Caco-2 (cell line): ENCODE measurements at regions not wholly inside any gene's neighbourhood (a gene's known extent, or its start where the extent isn't known, plus 50 kb on each side); places are given as distances from the start of the nearest gene placed in this dataset.
"Not testable (repeated sequence)": the region's sequence is repeated elsewhere in the genome, so short reads cannot be mapped to it uniquely, and the experiment has no call there.

Source experiments
- BruUV-seq: library from RNA; stranded (reverse); fragments of 400-500 nt; replicated peaks from 2 replicates; lab custom pipeline; 2021; lab: Mats Ljungman, UMichigan
- CTCF ChIA-PET: fragments of 300-600 bp; sonication (Branson Sonifier 250); formaldehyde crosslinking; loops from one replicate; lab custom pipeline; 2022; ENCODE audit warnings: antibody characterized with exemption; lab: Charles Lee
- POLR2A ChIA-PET: fragments of 300-600 bp; sonication (Branson Sonifier 250); formaldehyde crosslinking; loops from one replicate; lab custom pipeline; 2022; ENCODE audit warnings: antibody characterized with exemption; lab: Charles Lee
- DNase-seq, 2 experiments: peaks; one replicate each; pipeline versions ENCODE4 v3.0.0 to v3.0.0-alpha.2; 2020 to 2022
- H3K27me3 ChIP-seq: replicated peaks from 2 replicates; pipeline ENCODE4 v1.6.0; 2011; ENCODE audit warnings: low read length; ENCODE audit not compliant: control insufficient read depth, insufficient read depth
- H3K36me3 ChIP-seq: 2 replicates; pipeline ENCODE4 v1.5.1; 2011; ENCODE audit warnings: low read length; ENCODE audit not compliant: control insufficient read depth, insufficient read depth
- H3K4me1 ChIP-seq: fragments of 250-450 bp; sonication (Bioruptor Pico); 2 replicates; pipeline ENCODE4 v1.5.1; 2020; ENCODE audit warnings: mild to moderate bottlenecking
- H3K4me3 ChIP-seq: 2 replicates; pipeline ENCODE4 v1.5.1; 2011; ENCODE audit warnings: low read depth, mild to moderate bottlenecking, control low read depth, low read length
- H3K9me3 ChIP-seq: fragments of 250-450 bp; sonication (Bioruptor Pico); 2 replicates; pipeline ENCODE4 v1.5.1; 2020; ENCODE audit warnings: mild to moderate bottlenecking, moderate library complexity
- H3K27ac Mint-ChIP-seq: one replicate; pipeline ENCODE4 v1.8.0; 2022; ENCODE audit warnings: mixed read lengths; ENCODE audit not compliant: unreplicated experiment
- H3K27me3 Mint-ChIP-seq: one replicate; pipeline ENCODE4 v1.8.0; 2022; ENCODE audit warnings: mixed read lengths; ENCODE audit not compliant: insufficient read depth, unreplicated experiment
- H3K36me3 Mint-ChIP-seq: one replicate; pipeline ENCODE4 v1.8.0; 2022; ENCODE audit warnings: mild to moderate bottlenecking, mixed read lengths; ENCODE audit not compliant: insufficient read depth, unreplicated experiment
- H3K4me1 Mint-ChIP-seq: one replicate; pipeline ENCODE4 v1.8.0; 2022; ENCODE audit warnings: low read depth, mixed read lengths; ENCODE audit not compliant: unreplicated experiment
- H3K4me3 Mint-ChIP-seq: one replicate; pipeline ENCODE4 v1.8.0; 2022; ENCODE audit warnings: mild to moderate bottlenecking, moderate library complexity, mixed read lengths; ENCODE audit not compliant: unreplicated experiment
- H3K9me3 Mint-ChIP-seq: one replicate; pipeline ENCODE4 v1.8.0; 2022; ENCODE audit warnings: mixed read lengths; ENCODE audit not compliant: unreplicated experiment
- intact Hi-C: fragments of 100-400 bp; cut with micrococcal nuclease; formaldehyde crosslinking; loops from one replicate; pipeline ENCODE4 v1.10.0; 2022; ENCODE audit not compliant: unreplicated experiment
- TF ChIP-seq, protein P1 (sequence below), 2 experiments: fragments of 200-600 bp in 1 of 2; IDR thresholded peaks; 1 replicate in 1 of 2; 2 replicates in 1 of 2; pipeline versions ENCODE4 v1.5.1 to v1.8.0; 2011 to 2022; ENCODE audit warnings: antibody characterized with exemption in 1 of 2, control low read depth in 1 of 2, inconsistent platforms in 1 of 2, low read depth in 1 of 2, low read length in 1 of 2, mild to moderate bottlenecking in 1 of 2, moderate library complexity in 1 of 2; ENCODE audit not compliant: insufficient read depth in 1 of 2, severe bottlenecking in 1 of 2, unreplicated experiment in 1 of 2

DNA sequence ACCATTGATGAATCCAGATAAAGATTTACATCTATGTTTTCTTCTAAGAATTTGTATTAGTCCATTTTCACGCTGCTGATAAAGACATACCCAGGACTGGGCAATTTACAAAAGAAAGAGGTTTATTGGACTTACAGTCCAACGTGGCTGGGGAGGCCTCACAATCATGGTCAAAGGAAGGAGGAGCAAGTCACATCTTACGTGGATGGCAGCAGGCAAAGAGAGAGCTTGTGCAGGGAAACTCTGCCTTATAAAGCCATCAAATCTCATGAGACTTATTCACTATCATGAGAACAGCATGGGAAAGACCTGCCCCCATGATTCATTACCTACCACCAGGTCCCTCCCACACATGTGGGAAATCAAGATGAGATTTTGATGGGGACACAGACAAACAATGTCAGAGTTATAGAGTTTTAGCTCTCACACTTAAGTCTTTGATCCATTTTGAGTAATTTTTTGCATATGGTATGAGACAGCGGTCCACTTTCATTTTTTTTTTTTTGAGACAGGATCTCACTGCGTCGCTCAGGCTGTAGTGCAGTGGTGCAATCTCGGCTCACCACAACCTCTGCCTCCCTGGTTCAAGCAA is 53.5 kb upstream of the JADE2 start:
- H3K36me3 Mint-ChIP-seq, H3K9me3 Mint-ChIP-seq: not testable (repeated sequence)

DNA sequence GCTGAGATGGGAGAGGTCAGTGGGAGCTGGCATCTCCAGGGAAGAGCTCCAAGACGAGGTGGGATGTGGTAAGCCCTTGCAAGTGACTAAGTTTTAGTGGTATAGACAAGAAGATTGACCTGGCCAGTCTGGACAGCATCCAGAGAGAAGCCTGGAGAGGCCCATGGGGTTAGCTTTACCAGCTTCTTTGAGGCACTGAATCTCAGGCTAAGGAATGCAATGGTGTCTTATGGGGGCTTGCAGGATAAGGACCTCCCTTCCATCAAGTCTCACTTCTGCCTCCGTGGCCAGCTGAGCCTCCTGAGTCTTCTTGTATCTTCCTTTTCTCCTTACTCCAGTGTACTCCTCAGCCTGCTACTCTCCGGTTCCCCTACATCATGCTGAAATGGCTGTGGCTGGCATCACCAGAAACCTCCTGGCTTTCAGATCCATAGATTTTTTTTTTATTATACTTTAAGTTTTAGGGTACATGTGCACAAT is 56.5 kb upstream of the JADE2 start:
- POLR2A ChIA-PET, result no interaction called here
- Histone ChIP-seq H3K4me1 (peaks cover 12% of the 10 kb centered on the region), H3K27me3 (no peaks in the 10 kb centered on the region), H3K36me3 (no peaks in the 10 kb centered on the region), H3K4me3 (no peak overlapping the region), H3K9me3 (0 out of 2 replicates have a peak, but pooled peaks cover 5% of the 10 kb centered on the region)
- H3K9me3 Mint-ChIP-seq, result peaks cover 9% of the 10 kb centered on the region
- no peak overlapping the region for H3K27ac Mint-ChIP-seq
- DNase-seq, result no peak
- TF ChIP-seq, protein P1, sequence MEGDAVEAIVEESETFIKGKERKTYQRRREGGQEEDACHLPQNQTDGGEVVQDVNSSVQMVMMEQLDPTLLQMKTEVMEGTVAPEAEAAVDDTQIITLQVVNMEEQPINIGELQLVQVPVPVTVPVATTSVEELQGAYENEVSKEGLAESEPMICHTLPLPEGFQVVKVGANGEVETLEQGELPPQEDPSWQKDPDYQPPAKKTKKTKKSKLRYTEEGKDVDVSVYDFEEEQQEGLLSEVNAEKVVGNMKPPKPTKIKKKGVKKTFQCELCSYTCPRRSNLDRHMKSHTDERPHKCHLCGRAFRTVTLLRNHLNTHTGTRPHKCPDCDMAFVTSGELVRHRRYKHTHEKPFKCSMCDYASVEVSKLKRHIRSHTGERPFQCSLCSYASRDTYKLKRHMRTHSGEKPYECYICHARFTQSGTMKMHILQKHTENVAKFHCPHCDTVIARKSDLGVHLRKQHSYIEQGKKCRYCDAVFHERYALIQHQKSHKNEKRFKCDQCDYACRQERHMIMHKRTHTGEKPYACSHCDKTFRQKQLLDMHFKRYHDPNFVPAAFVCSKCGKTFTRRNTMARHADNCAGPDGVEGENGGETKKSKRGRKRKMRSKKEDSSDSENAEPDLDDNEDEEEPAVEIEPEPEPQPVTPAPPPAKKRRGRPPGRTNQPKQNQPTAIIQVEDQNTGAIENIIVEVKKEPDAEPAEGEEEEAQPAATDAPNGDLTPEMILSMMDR (IDR thresholded peaks at IDR 0.05; ENCODE audit: insufficient read depth in 1 of 2, low read depth in 1 of 2, low read length in 1 of 2, severe bottlenecking in 1 of 2, unreplicated experiment in 1 of 2), result no peak
- no TSS peak for BruUV-seq
- no peak overlapping the region for H3K4me3 Mint-ChIP-seq
- H3K4me1 Mint-ChIP-seq, result peaks cover 7% of the 10 kb centered on the region
- no peaks in the 10 kb centered on the region for H3K36me3 Mint-ChIP-seq
- CTCF ChIA-PET, result no interaction called here
- intact Hi-C loops, result no loop called here
- H3K27me3 Mint-ChIP-seq, result no peaks in the 10 kb centered on the region

More for the DNA sequence above, 53.5 kb upstream of the JADE2 start:
- BruUV-seq, CTCF ChIA-PET, H3K4me3 Mint-ChIP-seq, H3K9me3 ChIP-seq, H3K4me1 ChIP-seq, H3K4me3 ChIP-seq, H3K27me3 ChIP-seq, H3K4me1 Mint-ChIP-seq, DNase-seq, H3K36me3 ChIP-seq, H3K27ac Mint-ChIP-seq, H3K27me3 Mint-ChIP-seq: not testable (repeated sequence)
- intact Hi-C loops, result loop anchor here (5.0 kb wide), 1 partner anchor 35 kb away; no protein-coding TSS in a partner anchor
- POLR2A ChIA-PET, result interaction anchor here (0.6 kb wide), 1 partner anchor 246 kb away, joined by 10 read pairs; the partner anchor contains the start of gene PPP2CA

DNA sequence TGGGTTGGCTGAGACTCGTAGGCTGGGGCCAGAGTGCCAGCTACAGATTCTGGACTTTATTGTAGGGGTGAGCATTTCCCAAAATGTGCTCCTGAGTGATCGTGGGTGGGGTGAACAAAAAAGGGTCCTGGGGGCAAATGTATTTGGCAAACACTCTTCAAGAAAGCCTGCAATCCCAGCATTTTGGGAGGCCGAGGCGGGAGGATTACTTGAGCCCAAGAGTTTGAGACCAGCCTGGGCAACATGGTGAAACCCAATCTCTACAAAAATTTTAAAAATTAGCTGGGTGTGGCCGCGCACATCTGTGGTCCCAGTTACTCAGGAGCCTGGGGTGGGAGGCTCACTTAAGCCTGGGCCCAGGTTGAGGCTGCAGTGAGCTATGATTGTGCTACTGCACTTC is 55.5 kb upstream of the CDKN2AIPNL start:
- H3K27me3 Mint-ChIP-seq, result no peaks in the 10 kb centered on the region
- no peaks in the 10 kb centered on the region for H3K9me3 ChIP-seq
- H3K36me3 ChIP-seq, result no peaks in the 10 kb centered on the region
- ChIA-PET POLR2A (no interaction called here), CTCF (no interaction called here)
- H3K9me3 Mint-ChIP-seq, result peaks cover 9% of the 10 kb centered on the region
- no peaks in the 10 kb centered on the region for H3K27me3 ChIP-seq
- H3K27ac Mint-ChIP-seq, result peak overlapping the region; percentile 36
- H3K36me3 Mint-ChIP-seq, result no peaks in the 10 kb centered on the region
- intact Hi-C loops, result no loop called here
- no peak for DNase-seq
- H3K4me3 Mint-ChIP-seq, result no peak overlapping the region
- TF ChIP-seq, protein P1 (IDR thresholded peaks at IDR 0.05; ENCODE audit: insufficient read depth in 1 of 2, low read depth in 1 of 2, low read length in 1 of 2, severe bottlenecking in 1 of 2, unreplicated experiment in 1 of 2), result no peak
- no TSS peak for BruUV-seq
- peaks cover 7% of the 10 kb centered on the region for H3K4me1 Mint-ChIP-seq
- H3K4me1 ChIP-seq, result peaks cover 12% of the 10 kb centered on the region
- H3K4me3 ChIP-seq, result no peak overlapping the region
